Lower lobe of right lung (tissue), 2 donors: ENCODE measurements at regions not wholly inside any gene's neighbourhood (a gene's known extent, or its start where the extent isn't known, plus 50 kb on each side); places are given as distances from the start of the nearest gene placed in this dataset.

Experiments used
- ATAC-seq, 2 donors: fragments of 200-7000 bp; cut with Tn5 transposase; one replicate each; pipeline ENCODE4 v1.9.1; 2020 to 2022; ENCODE audit warnings: mild to moderate bottlenecking in 2 of 2, moderate library complexity in 2 of 2
- DNase-seq: peaks from one replicate; pipeline ENCODE4 v3.0.0-alpha.2; 2020
- H3K27ac ChIP-seq: fragments of 200-600 bp; one replicate; pipeline ENCODE4 v1.8.0; 2022
- H3K27me3 ChIP-seq: fragments of 200-600 bp; one replicate; pipeline ENCODE4 v1.8.0; 2022; ENCODE audit warnings: low read depth
- H3K36me3 ChIP-seq: fragments of 200-600 bp; one replicate; pipeline ENCODE4 v1.8.0; 2022; ENCODE audit warnings: mild to moderate bottlenecking
- H3K4me1 ChIP-seq: fragments of 200-600 bp; one replicate; pipeline ENCODE4 v1.8.0; 2022
- H3K4me3 ChIP-seq: fragments of 200-600 bp; one replicate; pipeline ENCODE4 v1.8.0; 2022; ENCODE audit warnings: mild to moderate bottlenecking
- H3K9me3 ChIP-seq: fragments of 200-600 bp; one replicate; pipeline ENCODE4 v1.8.0; 2022
- CTCF ChIP-seq: fragments of 200-600 bp; IDR thresholded peaks from one replicate; pipeline ENCODE4 v1.8.0; 2022; ENCODE audit warnings: antibody characterized with exemption, mild to moderate bottlenecking
- intact Hi-C: fragments of 100-400 bp; cut with DNase I; formaldehyde crosslinking; loops from one replicate; pipeline ENCODE4 v1.11.0; 2022
- donor health status: DM: no; HTN: yes; CAD: no; lungs with severe emphysema.

GRCh38 chr2:88810488-88810887, 119.0 kb downstream of the RPIA start:
- Histone ChIP-seq H3K27ac (no peak overlapping the region), H3K27me3 (no peaks in the 10 kb centered on the region), H3K4me1 (no peaks in the 10 kb centered on the region), H3K9me3 (no peaks in the 10 kb centered on the region), H3K4me3 (no peak overlapping the region), H3K36me3 (no peaks in the 10 kb centered on the region)
- ATAC-seq, result no peak
- no peak for DNase-seq
- TF ChIP-seq CTCF, result no peak
- intact Hi-C loops, result no loop called here

DNA sequence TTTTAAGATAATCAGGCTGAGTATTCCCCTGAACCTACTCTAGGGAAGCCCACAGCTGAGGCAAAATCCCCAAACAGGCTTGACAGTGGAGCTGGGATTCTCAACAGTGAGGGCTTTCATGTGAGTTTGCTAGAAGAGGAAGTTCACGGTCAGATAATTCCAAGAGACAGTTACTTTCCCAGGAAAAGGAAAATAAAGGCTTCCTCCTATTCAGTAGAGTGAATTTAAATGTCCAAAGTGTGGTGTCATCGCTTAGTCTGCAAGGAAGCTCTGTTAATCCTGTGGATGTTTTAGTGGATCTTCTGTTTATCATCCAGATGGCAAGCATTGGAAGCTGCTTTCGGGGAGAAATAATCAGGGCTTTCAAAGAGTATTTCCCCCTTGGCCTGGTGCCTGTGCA, 119.8 kb downstream of the RPIA start:
- ATAC-seq (no peak), DNase-seq (no peak)
- no peak for TF ChIP-seq CTCF
- Histone ChIP-seq H3K4me3 (no peak overlapping the region), H3K9me3 (peaks cover 3% of the 10 kb centered on the region), H3K36me3 (no peaks in the 10 kb centered on the region), H3K27ac (no peak overlapping the region), H3K4me1 (no peaks in the 10 kb centered on the region), H3K27me3 (no peaks in the 10 kb centered on the region)
- intact Hi-C loops, result no loop called here

GRCh38 chr2:88811681-88812080, 120.2 kb downstream of the RPIA start:
- Histone ChIP-seq H3K36me3 (no peaks in the 10 kb centered on the region), H3K4me3 (no peak overlapping the region), H3K4me1 (no peaks in the 10 kb centered on the region), H3K27me3 (no peaks in the 10 kb centered on the region), H3K27ac (no peak overlapping the region), H3K9me3 (peaks cover 3% of the 10 kb centered on the region)
- ATAC-seq (no peak), DNase-seq (no peak)
- intact Hi-C loops, result no loop called here
- no peak for TF ChIP-seq CTCF

DNA sequence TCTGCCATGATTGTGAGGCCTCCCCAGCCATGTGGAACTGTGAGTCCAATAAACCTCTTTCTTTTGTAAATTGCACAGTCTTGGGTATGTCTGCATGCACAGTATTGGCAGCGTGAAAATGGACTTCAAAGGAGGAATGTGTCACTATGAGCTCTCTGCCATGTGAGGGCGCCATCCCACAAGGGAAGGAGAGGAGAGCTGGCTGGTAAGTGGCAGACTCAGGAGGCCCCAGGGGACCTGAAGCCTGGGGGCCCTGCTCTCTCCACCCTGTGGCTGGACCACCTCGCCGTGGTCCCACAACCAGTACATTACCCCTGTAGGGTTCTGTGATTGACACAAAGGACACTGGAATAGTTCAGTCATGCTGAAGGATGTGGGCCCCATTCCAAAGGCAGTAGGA, 122.1 kb downstream of the RPIA start:
- DNase-seq (no peak), ATAC-seq (no peak)
- intact Hi-C loops, result no loop called here
- peak; percentile 8 for TF ChIP-seq CTCF
- Histone ChIP-seq H3K27me3 (no peaks in the 10 kb centered on the region), H3K9me3 (peaks cover 3% of the 10 kb centered on the region), H3K27ac (no peak overlapping the region), H3K36me3 (no peaks in the 10 kb centered on the region), H3K4me3 (no peak overlapping the region), H3K4me1 (no peaks in the 10 kb centered on the region)

- Histone ChIP-seq H3K36me3 (no peaks in the 10 kb centered on the region), H3K9me3 (peaks cover 3% of the 10 kb centered on the region), H3K4me3 (no peak overlapping the region), H3K4me1 (no peaks in the 10 kb centered on the region), H3K27me3 (no peaks in the 10 kb centered on the region), H3K27ac (no peak overlapping the region)
- intact Hi-C loops, result no loop called here
- ATAC-seq (no peak), DNase-seq (no peak)
- TF ChIP-seq CTCF, result no peak
Observed at GRCh38 chr2:88815282-88815681, 123.8 kb downstream of the RPIA start.

DNA sequence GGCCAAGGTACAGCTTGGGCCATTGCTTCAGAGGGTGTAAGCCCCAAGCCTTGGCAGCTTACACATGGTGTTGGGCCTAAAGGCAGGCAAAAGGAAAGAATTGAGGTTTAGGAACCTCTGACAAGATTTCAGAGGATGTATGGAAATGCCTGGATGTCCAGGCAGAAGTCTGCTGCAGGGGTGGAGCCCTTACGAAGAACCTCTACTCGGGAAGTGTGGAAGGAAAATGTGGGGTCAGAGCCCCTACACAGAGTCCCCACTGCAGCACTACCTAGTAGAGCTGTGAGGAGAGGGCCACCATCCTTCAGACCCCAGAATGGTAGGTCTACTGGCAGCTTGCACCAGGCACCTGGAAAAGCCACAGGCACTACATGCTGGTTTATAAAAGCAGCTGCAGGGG, 124.2 kb downstream of the RPIA start:
- Histone ChIP-seq H3K9me3 (peaks cover 3% of the 10 kb centered on the region), H3K4me3 (no peak overlapping the region), H3K27me3 (no peaks in the 10 kb centered on the region), H3K4me1 (no peaks in the 10 kb centered on the region), H3K27ac (no peak overlapping the region), H3K36me3 (no peaks in the 10 kb centered on the region)
- intact Hi-C loops, result no loop called here
- ATAC-seq (no peak), DNase-seq (no peak)
- no peak for TF ChIP-seq CTCF
